ENCODE measurements at regions not wholly inside any gene's neighbourhood (a gene's known extent, or its start where the extent isn't known, plus 50 kb on each side); places are given as distances from the start of the nearest gene placed in this dataset.

DNA sequence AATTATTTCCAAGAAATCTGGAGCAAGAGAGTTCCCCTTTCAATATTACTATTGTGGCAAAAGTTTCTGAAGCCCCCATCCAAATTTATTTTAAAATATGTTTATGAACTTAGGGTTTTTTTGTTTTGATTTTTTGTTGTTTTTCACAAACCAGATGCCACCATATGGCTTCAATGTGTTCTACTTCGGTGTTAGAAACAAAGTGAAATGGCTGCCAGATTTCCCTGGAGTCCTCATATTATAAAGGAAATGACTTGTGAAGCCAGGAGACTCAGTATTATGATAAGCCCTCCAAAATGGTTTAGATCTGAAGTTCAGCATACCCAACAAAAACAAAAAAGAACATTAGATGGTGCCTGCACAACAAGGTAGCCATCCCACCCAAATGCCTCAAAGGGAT, 154.2 kb upstream of the SPANXC start (continued):
- TF ChIP-seq, protein P1, sequence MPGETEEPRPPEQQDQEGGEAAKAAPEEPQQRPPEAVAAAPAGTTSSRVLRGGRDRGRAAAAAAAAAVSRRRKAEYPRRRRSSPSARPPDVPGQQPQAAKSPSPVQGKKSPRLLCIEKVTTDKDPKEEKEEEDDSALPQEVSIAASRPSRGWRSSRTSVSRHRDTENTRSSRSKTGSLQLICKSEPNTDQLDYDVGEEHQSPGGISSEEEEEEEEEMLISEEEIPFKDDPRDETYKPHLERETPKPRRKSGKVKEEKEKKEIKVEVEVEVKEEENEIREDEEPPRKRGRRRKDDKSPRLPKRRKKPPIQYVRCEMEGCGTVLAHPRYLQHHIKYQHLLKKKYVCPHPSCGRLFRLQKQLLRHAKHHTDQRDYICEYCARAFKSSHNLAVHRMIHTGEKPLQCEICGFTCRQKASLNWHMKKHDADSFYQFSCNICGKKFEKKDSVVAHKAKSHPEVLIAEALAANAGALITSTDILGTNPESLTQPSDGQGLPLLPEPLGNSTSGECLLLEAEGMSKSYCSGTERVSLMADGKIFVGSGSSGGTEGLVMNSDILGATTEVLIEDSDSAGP (CRISPR knock-in tag; IDR thresholded peaks at IDR 0.05), result no peak
- no peak for TF ChIP-seq EZH2 (IDR thresholded peaks at IDR 0.05; ENCODE audit: borderline replicate concordance, low read depth, low read length)

DNA sequence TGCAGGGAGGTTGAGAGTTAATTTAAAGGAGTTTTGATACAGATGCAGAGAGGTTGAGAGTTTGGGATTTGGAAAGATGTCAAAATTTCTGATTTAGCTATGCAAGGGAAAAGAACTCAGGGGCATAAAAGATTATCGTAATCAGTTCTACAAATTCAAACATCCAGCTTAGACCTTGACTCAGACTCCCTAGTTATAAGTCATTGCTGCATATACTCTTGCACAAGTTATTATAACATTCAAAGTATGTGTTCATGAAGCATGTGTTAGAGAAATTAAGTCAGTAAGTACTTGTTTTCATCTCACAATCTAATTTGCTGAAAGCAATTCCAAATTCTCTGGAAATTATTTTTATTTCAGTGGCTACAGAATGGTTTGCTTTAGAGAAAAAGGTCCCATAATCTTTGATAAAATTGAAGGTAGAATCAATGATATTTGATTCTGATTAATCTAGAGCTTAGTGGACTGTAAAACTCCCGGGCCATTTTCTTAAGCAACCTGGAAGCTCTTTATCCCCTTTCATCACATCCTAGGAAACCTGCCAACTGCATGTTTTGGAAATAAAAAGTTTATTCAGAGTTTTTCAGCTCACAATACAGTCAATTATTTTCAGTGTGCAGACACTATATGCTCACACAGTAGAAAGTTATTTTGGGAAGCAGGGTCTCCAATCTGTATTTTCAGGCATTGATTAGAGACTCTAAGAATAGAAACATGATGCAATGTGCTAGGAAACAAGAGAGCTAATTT, 132.9 kb upstream of the SPANXC start:
- H3K9me3 ChIP-seq (replicated peaks; ENCODE audit: control insufficient read depth, insufficient read depth, low read depth, low read length), result no peaks in the 10 kb centered on the region
- H3K4me2 ChIP-seq (ENCODE audit: insufficient read depth, low read length), result no peak overlapping the region
- ChIA-PET CTCF (ENCODE audit: low intra/inter-chr PET ratio) (no interaction called here), POLR2A (no interaction called here)
- no peaks in the 10 kb centered on the region for H3K9me1 ChIP-seq (ENCODE audit: control insufficient read depth, insufficient read depth, low read length)
- H3K27ac ChIP-seq (ENCODE audit: extremely low read depth, low read depth, low read length), result no peak overlapping the region
- no peak overlapping the region for H3K9ac ChIP-seq (ENCODE audit: insufficient read depth in 1 of 2, low read depth in 2 of 2, low read length in 2 of 2)
- BruUV-seq (replicated peaks), result no TSS peak
- no peak overlapping the region for H3K4me3 ChIP-seq
- H4K20me1 ChIP-seq (replicated peaks; ENCODE audit: control insufficient read depth, insufficient read depth, low read length), result no peaks in the 10 kb centered on the region
- no peak overlapping the region for H2AFZ ChIP-seq (ENCODE audit: low read depth, low read length)
- no peaks in the 10 kb centered on the region for H3K79me2 ChIP-seq (ENCODE audit: control insufficient read depth, insufficient read depth, low read length)
- no peak for DNase-seq (ENCODE audit: extremely low read depth in 1 of 4, low spot score in 3 of 4)
- no peaks in the 10 kb centered on the region for H3K27me3 ChIP-seq (ENCODE audit: control insufficient read depth in 2 of 2, insufficient read depth in 2 of 2, low read length in 2 of 2)
- no peaks in the 10 kb centered on the region for H3K4me1 ChIP-seq (replicated peaks in 1 of 2; ENCODE audit: control insufficient read depth in 2 of 2, insufficient read depth in 2 of 2, low read length in 2 of 2)
- 0% methylated on average over 2 of the region's 2 CpGs for WGBS (ENCODE audit: insufficient coverage, low coverage, missing lambda C conversion rate)
- ATAC-seq, result no peak
- no peak for FAIRE-seq
- intact Hi-C loops (cut with micrococcal nuclease), result no loop called here
- no peaks in the 10 kb centered on the region for H3K36me3 ChIP-seq (ENCODE audit: control insufficient read depth, insufficient read depth, low read length)
- in situ Hi-C loops (cut with MboI), result no loop called here
- TF ChIP-seq RUNX1 (IDR thresholded peaks at IDR 0.05; ENCODE audit: low read depth) (no peak), EZH2 (IDR thresholded peaks at IDR 0.05; ENCODE audit: borderline replicate concordance, low read depth, low read length) (no peak), STAT5B (CRISPR knock-in tag; IDR thresholded peaks at IDR 0.05) (no peak), COPS2 (conservative IDR thresholded peaks at IDR 0.05) (no peak), ZFP36 (IDR thresholded peaks at IDR 0.05; ENCODE audit: low read depth, low read length, partially characterized antibody) (no peak), SREBF1 (IDR thresholded peaks at IDR 0.05; ENCODE audit: borderline replicate concordance, low read depth, low read length) (no peak), ZNF12 (CRISPR knock-in tag; IDR thresholded peaks at IDR 0.05) (no peak), SMC3 (conservative IDR thresholded peaks at IDR 0.05; ENCODE audit: insufficient read depth, low read depth, low read length) (no peak)
- TF ChIP-seq, protein P2, sequence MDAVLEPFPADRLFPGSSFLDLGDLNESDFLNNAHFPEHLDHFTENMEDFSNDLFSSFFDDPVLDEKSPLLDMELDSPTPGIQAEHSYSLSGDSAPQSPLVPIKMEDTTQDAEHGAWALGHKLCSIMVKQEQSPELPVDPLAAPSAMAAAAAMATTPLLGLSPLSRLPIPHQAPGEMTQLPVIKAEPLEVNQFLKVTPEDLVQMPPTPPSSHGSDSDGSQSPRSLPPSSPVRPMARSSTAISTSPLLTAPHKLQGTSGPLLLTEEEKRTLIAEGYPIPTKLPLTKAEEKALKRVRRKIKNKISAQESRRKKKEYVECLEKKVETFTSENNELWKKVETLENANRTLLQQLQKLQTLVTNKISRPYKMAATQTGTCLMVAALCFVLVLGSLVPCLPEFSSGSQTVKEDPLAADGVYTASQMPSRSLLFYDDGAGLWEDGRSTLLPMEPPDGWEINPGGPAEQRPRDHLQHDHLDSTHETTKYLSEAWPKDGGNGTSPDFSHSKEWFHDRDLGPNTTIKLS (IDR thresholded peaks at IDR 0.05; ENCODE audit: borderline replicate concordance, low read depth), result no peak
- TF ChIP-seq, protein P3, sequence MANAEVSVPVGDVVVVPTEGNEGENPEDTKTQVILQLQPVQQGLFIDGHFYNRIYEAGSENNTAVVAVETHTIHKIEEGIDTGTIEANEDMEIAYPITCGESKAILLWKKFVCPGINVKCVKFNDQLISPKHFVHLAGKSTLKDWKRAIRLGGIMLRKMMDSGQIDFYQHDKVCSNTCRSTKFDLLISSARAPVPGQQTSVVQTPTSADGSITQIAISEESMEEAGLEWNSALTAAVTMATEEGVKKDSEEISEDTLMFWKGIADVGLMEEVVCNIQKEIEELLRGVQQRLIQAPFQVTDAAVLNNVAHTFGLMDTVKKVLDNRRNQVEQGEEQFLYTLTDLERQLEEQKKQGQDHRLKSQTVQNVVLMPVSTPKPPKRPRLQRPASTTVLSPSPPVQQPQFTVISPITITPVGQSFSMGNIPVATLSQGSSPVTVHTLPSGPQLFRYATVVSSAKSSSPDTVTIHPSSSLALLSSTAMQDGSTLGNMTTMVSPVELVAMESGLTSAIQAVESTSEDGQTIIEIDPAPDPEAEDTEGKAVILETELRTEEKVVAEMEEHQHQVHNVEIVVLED (CRISPR knock-in tag; IDR thresholded peaks at IDR 0.05), result no peak
- TF ChIP-seq, protein P4, sequence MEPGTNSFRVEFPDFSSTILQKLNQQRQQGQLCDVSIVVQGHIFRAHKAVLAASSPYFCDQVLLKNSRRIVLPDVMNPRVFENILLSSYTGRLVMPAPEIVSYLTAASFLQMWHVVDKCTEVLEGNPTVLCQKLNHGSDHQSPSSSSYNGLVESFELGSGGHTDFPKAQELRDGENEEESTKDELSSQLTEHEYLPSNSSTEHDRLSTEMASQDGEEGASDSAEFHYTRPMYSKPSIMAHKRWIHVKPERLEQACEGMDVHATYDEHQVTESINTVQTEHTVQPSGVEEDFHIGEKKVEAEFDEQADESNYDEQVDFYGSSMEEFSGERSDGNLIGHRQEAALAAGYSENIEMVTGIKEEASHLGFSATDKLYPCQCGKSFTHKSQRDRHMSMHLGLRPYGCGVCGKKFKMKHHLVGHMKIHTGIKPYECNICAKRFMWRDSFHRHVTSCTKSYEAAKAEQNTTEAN (CRISPR knock-in tag; IDR thresholded peaks at IDR 0.05), result no peak
- TF ChIP-seq, protein P5, sequence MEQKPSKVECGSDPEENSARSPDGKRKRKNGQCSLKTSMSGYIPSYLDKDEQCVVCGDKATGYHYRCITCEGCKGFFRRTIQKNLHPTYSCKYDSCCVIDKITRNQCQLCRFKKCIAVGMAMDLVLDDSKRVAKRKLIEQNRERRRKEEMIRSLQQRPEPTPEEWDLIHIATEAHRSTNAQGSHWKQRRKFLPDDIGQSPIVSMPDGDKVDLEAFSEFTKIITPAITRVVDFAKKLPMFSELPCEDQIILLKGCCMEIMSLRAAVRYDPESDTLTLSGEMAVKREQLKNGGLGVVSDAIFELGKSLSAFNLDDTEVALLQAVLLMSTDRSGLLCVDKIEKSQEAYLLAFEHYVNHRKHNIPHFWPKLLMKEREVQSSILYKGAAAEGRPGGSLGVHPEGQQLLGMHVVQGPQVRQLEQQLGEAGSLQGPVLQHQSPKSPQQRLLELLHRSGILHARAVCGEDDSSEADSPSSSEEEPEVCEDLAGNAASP (IDR thresholded peaks at IDR 0.05), result no peak

Measured in K562 (cell line).